Stimulated activated naive CD8-positive, alpha-beta T cell treated with anti-CD3 and anti-CD28 coated beads, Interleukin-15, Interleukin-2, amounts not matched to agents 100 ng/mL and 50 ng/mL, for 24 hours (primary cell): ENCODE measurements at regions not wholly inside any gene's neighbourhood (a gene's known extent, or its start where the extent isn't known, plus 50 kb on each side); places are given as distances from the start of the nearest gene placed in this dataset.
"Not testable (repeated sequence)": the region's sequence is repeated elsewhere in the genome, so short reads cannot be mapped to it uniquely, and the experiment has no call there.

Experiments used
- H3K27ac Mint-ChIP-seq: one replicate; pipeline ENCODE4 v1.8.0; 2021; ENCODE audit warnings: mild to moderate bottlenecking, mixed read lengths
- H3K27me3 Mint-ChIP-seq: one replicate; pipeline ENCODE4 v1.8.0; 2021; ENCODE audit warnings: mixed read lengths
- H3K36me3 Mint-ChIP-seq: one replicate; pipeline ENCODE4 v1.8.0; 2021; ENCODE audit warnings: low read depth, mixed read lengths
- H3K4me1 Mint-ChIP-seq: one replicate; pipeline ENCODE4 v1.8.0; 2021; ENCODE audit warnings: low read depth, mixed read lengths
- H3K4me3 Mint-ChIP-seq: one replicate; pipeline ENCODE4 v1.8.0; 2021; ENCODE audit warnings: mild to moderate bottlenecking, mixed read lengths
- H3K9me3 Mint-ChIP-seq: one replicate; pipeline ENCODE4 v1.8.0; 2021; ENCODE audit warnings: mixed read lengths

- H3K27me3 Mint-ChIP-seq, result no peaks in the 10 kb centered on the region
- H3K4me3 Mint-ChIP-seq, result no peak overlapping the region
- H3K27ac Mint-ChIP-seq, result no peak overlapping the region
- peaks cover 12% of the 10 kb centered on the region for H3K9me3 Mint-ChIP-seq
- H3K4me1 Mint-ChIP-seq, result no peaks in the 10 kb centered on the region
- no peaks in the 10 kb centered on the region for H3K36me3 Mint-ChIP-seq
Observed at GRCh38 chr9:75238311-75238976, 150.1 kb downstream of the OSTF1 start.

GRCh38 chr9:75239176-75239575 lies 150.9 kb downstream of the OSTF1 start:
- Mint-ChIP-seq H3K27ac (no peak overlapping the region), H3K27me3 (no peaks in the 10 kb centered on the region), H3K9me3 (peaks cover 12% of the 10 kb centered on the region), H3K4me3 (no peak overlapping the region), H3K36me3 (no peaks in the 10 kb centered on the region), H3K4me1 (no peaks in the 10 kb centered on the region)

GRCh38 chr9:75242426-75242825 lies 154.1 kb downstream of the OSTF1 start:
- Mint-ChIP-seq H3K27me3 (no peaks in the 10 kb centered on the region), H3K36me3 (no peaks in the 10 kb centered on the region), H3K4me1 (no peaks in the 10 kb centered on the region), H3K27ac (no peak overlapping the region), H3K9me3 (peaks cover 6% of the 10 kb centered on the region), H3K4me3 (no peak overlapping the region)

GRCh38 chr9:75246949-75247348 lies 158.6 kb downstream of the OSTF1 start:
- H3K9me3 Mint-ChIP-seq, result peaks cover 20% of the 10 kb centered on the region

GRCh38 chr9:75265525-75265972 lies 177.2 kb downstream of the OSTF1 start:
- no peak overlapping the region for H3K27ac Mint-ChIP-seq
- no peaks in the 10 kb centered on the region for H3K4me1 Mint-ChIP-seq
- H3K27me3 Mint-ChIP-seq, result no peaks in the 10 kb centered on the region
- H3K9me3 Mint-ChIP-seq, result no peaks in the 10 kb centered on the region
- H3K36me3 Mint-ChIP-seq, result no peaks in the 10 kb centered on the region
- H3K4me3 Mint-ChIP-seq, result no peak overlapping the region

More at GRCh38 chr9:75246949-75247348, 158.6 kb downstream of the OSTF1 start:
- Mint-ChIP-seq H3K27ac (no peak overlapping the region), H3K4me3 (no peak overlapping the region), H3K36me3 (peaks cover 19% of the 10 kb centered on the region), H3K27me3 (no peaks in the 10 kb centered on the region), H3K4me1 (no peaks in the 10 kb centered on the region)

- Mint-ChIP-seq H3K4me1 (no peaks in the 10 kb centered on the region), H3K27me3 (no peaks in the 10 kb centered on the region), H3K4me3 (no peak overlapping the region), H3K36me3 (no peaks in the 10 kb centered on the region), H3K9me3 (peaks cover 10% of the 10 kb centered on the region), H3K27ac (no peak overlapping the region)
Observed at GRCh38 chr9:75269197-75269596, 180.9 kb downstream of the OSTF1 start.

- not testable (repeated sequence) for H3K4me1 Mint-ChIP-seq, H3K27me3 Mint-ChIP-seq, H3K27ac Mint-ChIP-seq, H3K36me3 Mint-ChIP-seq, H3K4me3 Mint-ChIP-seq
- peaks cover 11% of the 10 kb centered on the region for H3K9me3 Mint-ChIP-seq
Observed at GRCh38 chr9:75273055-75273454, 184.7 kb downstream of the OSTF1 start.

- Mint-ChIP-seq H3K4me3 (no peak overlapping the region), H3K36me3 (no peaks in the 10 kb centered on the region), H3K9me3 (peaks cover 11% of the 10 kb centered on the region)
Observed at GRCh38 chr9:75274781-75275180, 186.5 kb downstream of the OSTF1 start.

GRCh38 chr9:75282047-75282446 lies 193.7 kb downstream of the OSTF1 start:
- Mint-ChIP-seq H3K4me1 (no peaks in the 10 kb centered on the region), H3K27me3 (no peaks in the 10 kb centered on the region), H3K27ac (no peak overlapping the region), H3K4me3 (no peak overlapping the region), H3K9me3 (peaks cover 6% of the 10 kb centered on the region), H3K36me3 (no peaks in the 10 kb centered on the region)

More at GRCh38 chr9:75274781-75275180, 186.5 kb downstream of the OSTF1 start:
- H3K27me3 Mint-ChIP-seq, result no peaks in the 10 kb centered on the region
- H3K27ac Mint-ChIP-seq, result no peak overlapping the region
- H3K4me1 Mint-ChIP-seq, result no peaks in the 10 kb centered on the region

- peaks cover 5% of the 10 kb centered on the region for H3K9me3 Mint-ChIP-seq
- no peaks in the 10 kb centered on the region for H3K4me1 Mint-ChIP-seq
- H3K27me3 Mint-ChIP-seq, result no peaks in the 10 kb centered on the region
- H3K27ac Mint-ChIP-seq, result no peak overlapping the region
- no peaks in the 10 kb centered on the region for H3K36me3 Mint-ChIP-seq
- no peak overlapping the region for H3K4me3 Mint-ChIP-seq
Observed at GRCh38 chr9:75289332-75289731, 201.0 kb downstream of the OSTF1 start.

- Mint-ChIP-seq H3K4me1 (no peaks in the 10 kb centered on the region), H3K4me3 (no peak overlapping the region), H3K36me3 (no peaks in the 10 kb centered on the region), H3K27me3 (no peaks in the 10 kb centered on the region), H3K27ac (no peak overlapping the region), H3K9me3 (peaks cover under 1% of the 10 kb centered on the region)
Observed at GRCh38 chr9:75299324-75299723, 211.0 kb downstream of the OSTF1 start.

- no peak overlapping the region for H3K4me3 Mint-ChIP-seq
- no peak overlapping the region for H3K27ac Mint-ChIP-seq
- peaks cover 7% of the 10 kb centered on the region for H3K27me3 Mint-ChIP-seq
- no peaks in the 10 kb centered on the region for H3K4me1 Mint-ChIP-seq
- peaks cover 21% of the 10 kb centered on the region for H3K9me3 Mint-ChIP-seq
- no peaks in the 10 kb centered on the region for H3K36me3 Mint-ChIP-seq
Observed at GRCh38 chr9:75333624-75334023, 245.3 kb downstream of the OSTF1 start.

GRCh38 chr9:75358846-75359245 lies 270.5 kb downstream of the OSTF1 start:
- Mint-ChIP-seq H3K9me3 (peaks cover 14% of the 10 kb centered on the region), H3K4me1 (no peaks in the 10 kb centered on the region), H3K36me3 (no peaks in the 10 kb centered on the region), H3K27ac (no peak overlapping the region), H3K4me3 (no peak overlapping the region), H3K27me3 (no peaks in the 10 kb centered on the region)

GRCh38 chr9:75359638-75360037 lies 271.3 kb downstream of the OSTF1 start:
- Mint-ChIP-seq H3K9me3 (peaks cover 18% of the 10 kb centered on the region), H3K4me1 (no peaks in the 10 kb centered on the region), H3K36me3 (no peaks in the 10 kb centered on the region), H3K27ac (no peak overlapping the region), H3K4me3 (no peak overlapping the region), H3K27me3 (peaks cover 4% of the 10 kb centered on the region)

GRCh38 chr9:75360252-75360651 lies 271.9 kb downstream of the OSTF1 start:
- Mint-ChIP-seq H3K9me3 (peaks cover 18% of the 10 kb centered on the region), H3K27ac (no peak overlapping the region), H3K36me3 (no peaks in the 10 kb centered on the region), H3K4me3 (no peak overlapping the region), H3K4me1 (no peaks in the 10 kb centered on the region), H3K27me3 (peaks cover 4% of the 10 kb centered on the region)

GRCh38 chr9:75362446-75362845 lies 274.1 kb downstream of the OSTF1 start:
- H3K4me1 Mint-ChIP-seq, H3K4me3 Mint-ChIP-seq, H3K27me3 Mint-ChIP-seq, H3K36me3 Mint-ChIP-seq, H3K27ac Mint-ChIP-seq: not testable (repeated sequence)
- peaks cover 18% of the 10 kb centered on the region for H3K9me3 Mint-ChIP-seq
